DOHH2 (cell line): ENCODE measurements at regions not wholly inside any gene's neighbourhood (a gene's known extent, or its start where the extent isn't known, plus 50 kb on each side); places are given as distances from the start of the nearest gene placed in this dataset.

Experiments
- CTCF ChIP-seq: fragments of 200-600 bp; sonication (generic); IDR thresholded peaks from one replicate; pipeline ENCODE4 v1.5.1; 2014; ENCODE audit warnings: antibody characterized with exemption, mild to moderate bottlenecking, low read depth, low read length; ENCODE audit not compliant: poor library complexity, severe bottlenecking
- EZH2phosphoT487 ChIP-seq: fragments of 200-600 bp; sonication (generic); IDR thresholded peaks from 2 replicates; pipeline ENCODE4 v1.6.1; 2017; ENCODE audit warnings: borderline replicate concordance, mild to moderate bottlenecking, antibody characterized with exemption, low read length, moderate library complexity, mixed read lengths

DNA sequence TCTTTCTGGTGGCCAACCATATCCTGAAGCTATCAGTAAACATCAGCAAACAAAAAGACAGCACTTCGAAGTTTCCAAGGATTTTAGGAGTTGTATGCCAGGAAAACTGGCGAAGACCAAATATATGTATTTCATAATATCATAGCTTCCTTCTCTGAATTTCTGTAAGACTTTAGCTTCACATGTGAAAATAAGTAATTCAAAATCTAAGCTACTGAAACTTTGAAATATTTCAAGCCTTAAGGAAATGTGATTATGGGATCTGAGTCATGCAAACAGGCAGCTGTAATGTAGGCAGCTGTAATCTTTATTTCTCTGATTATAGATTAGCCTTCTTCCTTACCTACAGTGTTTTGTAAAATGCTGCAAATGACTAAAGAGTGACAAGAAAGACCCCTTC is 70.7 kb upstream of the ANKRD10 start:
- TF ChIP-seq CTCF (no peak), EZH2phosphoT487 (no peak)
